NCI-H82 (cell line): ENCODE measurements at regions not wholly inside any gene's neighbourhood (a gene's known extent, or its start where the extent isn't known, plus 50 kb on each side); places are given as distances from the start of the nearest gene placed in this dataset.
"Not testable (repeated sequence)": the region's sequence is repeated elsewhere in the genome, so short reads cannot be mapped to it uniquely, and the experiment has no call there.

Experiments
- DNase-seq: peaks from one replicate; lab custom pipeline; 2025; lab: John Stamatoyannopoulos, UW

DNA sequence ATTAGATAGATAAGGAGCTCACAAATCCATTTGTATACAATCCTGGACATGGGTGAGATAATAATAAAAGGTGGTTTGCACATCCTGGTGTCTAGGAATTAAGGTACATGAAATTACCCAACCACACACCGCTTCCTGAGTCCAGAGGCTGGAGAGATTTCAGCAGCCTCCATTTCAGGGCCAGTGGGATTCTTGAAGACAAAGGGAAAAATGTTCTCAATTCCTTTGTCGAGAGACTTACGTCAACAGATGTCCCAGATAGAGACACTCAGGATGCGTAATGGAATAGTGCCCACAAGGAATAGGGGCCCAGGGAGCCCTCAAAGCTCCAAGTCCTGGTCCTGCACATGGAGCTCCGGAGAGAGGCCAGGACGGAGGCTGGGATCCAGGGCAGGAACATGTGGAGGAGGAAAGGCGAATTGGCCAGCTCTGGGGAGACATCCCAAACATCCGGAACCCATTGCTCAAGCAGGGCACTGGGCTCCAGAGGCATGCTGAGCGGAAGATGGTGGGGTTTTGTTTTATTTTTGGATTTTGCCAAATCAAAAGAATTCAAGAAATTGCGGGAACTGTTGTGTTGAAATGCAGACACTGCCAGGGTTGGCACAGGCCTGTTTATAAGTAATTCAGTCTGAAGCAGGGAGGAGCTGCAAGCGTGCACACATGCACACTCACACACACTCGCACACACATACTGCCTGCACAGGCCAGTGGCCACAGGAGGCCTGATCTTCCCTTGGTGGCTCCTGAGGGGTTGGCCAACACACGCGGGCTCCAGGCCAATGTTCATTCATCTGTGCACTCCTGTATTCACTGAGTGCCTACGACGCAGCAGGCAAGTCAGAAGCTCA, 97.2 kb downstream of the NOG start:
- no peak for DNase-seq

DNA sequence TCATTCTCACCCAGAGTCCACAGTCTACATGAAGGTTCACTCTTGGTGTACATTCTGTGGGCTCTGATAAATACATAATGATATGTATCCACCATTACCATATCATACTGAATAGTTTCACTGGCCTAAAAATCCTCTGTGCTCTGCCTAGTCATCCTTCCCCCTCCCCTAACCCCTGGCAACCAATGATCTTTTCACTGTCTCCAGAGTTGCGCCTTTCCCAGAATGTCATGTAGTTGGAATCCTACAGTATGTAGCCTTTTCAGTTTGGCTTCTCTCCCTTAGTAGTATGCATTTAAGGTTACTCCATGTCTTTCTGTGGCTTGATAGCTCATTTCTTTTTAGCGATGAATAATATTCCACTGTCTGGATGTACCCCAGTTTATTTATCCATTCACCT, 101.3 kb downstream of the NOG start:
- no peak for DNase-seq

- DNase-seq: no peak
Measured at GRCh38 chr17:56697190-56697589, 103.7 kb downstream of the NOG start.

GRCh38 chr17:56699186-56699894, 105.8 kb downstream of the NOG start:
- peak; percentile 12 for DNase-seq

GRCh38 chr17:56700919-56701420, 107.5 kb downstream of the NOG start:
- peak; percentile 23 for DNase-seq

DNA sequence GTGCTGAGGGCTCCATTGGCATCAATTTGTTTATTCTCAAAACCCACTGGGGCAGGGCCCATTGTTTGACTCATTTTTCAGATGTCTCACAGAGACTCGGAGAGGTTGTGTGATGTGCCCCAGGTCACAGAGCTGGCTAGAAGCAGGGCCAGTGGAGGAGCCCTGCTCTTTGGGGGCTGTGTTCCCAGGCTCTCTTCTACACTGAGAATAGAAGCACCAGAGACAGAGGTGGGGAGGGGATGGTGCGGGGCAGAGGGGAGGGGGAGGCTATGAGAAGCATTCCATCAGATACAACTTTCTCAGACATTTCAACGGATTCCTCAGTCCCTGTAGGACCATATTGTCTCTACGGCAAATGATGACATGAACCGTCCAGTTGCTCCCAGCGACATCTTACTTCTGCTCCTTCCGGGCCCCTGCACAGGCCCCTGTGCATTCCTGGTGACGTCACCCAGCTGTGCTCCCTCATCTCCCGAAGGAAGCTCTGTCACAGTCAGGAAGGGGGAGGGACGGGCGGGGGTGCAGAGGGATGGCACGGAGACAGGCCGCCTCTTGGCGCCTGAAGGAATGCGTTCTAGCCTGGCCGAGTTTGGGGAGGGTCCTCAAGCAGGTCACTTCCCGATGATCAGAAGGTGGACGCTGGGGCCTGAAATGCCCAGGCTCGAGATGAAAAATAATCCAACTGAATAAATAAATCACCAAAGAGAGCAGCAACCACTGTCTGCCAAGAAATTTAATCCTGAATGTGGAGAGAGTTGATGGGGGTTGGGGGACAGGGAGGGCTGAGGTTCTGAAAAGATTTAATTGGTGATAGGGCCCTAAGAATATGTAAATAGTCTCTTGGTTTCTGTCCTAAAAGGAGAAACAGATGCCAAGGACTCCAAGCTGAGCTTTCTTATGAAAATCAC, 114.1 kb downstream of the NOG start:
- no peak for DNase-seq

GRCh38 chr17:56708220-56708558, 114.7 kb downstream of the NOG start:
- no peak for DNase-seq

DNA sequence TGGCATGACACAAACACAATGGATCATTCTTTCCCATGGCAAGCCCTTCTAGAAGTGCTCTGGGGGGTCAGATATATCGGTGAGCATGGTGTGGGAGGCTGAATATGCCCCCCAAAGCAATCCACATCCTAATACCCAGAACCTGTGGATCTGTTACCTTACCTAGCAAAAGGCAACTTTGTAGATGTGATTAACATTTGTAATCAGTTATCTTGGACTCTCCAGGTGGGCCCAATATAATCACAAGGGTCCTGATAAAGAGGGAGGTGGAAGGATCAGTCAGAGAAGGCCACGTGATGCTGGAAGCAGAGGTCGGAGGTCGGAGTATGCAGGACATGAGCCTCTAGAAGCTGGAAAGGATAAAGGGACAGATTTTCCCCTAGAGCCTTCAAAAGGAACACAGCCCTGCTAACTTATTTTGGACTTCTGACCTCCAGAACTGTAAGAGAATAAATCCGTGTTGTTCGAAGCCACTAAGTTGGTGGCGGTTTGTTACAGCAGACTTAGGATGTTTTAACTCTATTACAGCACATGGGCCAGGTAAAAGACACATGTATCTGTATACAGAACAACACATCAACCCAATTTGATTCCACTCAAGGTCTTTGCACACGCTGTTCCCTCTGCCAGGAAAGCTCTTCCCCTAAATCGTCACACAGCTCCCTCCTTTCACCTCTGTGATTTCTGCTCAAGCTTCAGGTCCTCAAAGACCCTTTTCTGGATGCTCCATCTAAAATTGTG, 115.3 kb downstream of the NOG start:
- no peak for DNase-seq

DNA sequence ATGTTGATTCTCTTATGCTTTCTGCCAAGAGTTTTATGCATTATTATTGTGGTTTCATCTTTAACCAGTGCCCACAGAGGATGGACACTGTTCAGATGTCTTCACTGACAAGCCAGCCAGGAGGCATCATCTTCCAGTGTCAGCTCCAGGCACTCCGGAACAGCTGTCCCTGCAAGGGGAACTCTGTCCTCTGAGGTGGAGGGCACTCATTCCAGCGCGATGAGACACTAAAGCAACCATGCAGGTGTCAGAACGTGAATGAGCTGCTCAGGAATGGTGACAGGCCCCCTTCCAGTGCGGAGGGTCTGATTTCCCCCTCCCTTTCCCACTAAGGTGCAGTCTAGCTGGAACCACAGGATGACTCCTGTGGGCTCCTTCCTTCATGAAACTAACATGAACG, 117.5 kb downstream of the NOG start:
- peak; percentile 7 for DNase-seq

- DNase-seq: peak; percentile 95
Measured at GRCh38 chr17:56715613-56716357, 117.9 kb downstream of the C17orf67 start.

GRCh38 chr17:56717471-56717870, 116.2 kb downstream of the C17orf67 start:
- DNase-seq: no peak

- no peak for DNase-seq
Measured at GRCh38 chr17:56718515-56718914, 115.2 kb downstream of the C17orf67 start.

- no peak for DNase-seq
Measured at GRCh38 chr17:56723421-56723820, 110.3 kb downstream of the C17orf67 start.

GRCh38 chr17:56724664-56725063, 109.1 kb downstream of the C17orf67 start:
- no peak for DNase-seq

DNA sequence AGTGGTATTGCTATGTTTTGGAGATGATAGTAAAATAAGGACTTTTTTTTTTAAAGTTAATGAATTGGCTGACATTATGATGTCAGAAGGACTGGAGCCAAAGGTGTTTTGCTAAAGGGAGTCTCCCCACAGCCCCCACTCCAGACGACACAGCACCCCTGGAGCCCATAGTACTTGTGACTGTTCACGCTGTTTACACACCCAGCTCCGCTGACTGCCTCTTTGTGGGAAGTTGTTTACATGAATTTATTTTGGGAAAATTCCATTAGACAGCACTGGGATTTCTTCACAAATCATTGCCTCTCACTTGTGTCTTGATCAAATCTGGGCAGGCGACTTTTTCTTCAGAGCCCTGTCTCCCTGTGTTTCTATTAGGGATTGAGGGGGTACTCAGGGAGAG, 108.6 kb downstream of the C17orf67 start:
- DNase-seq: no peak

DNA sequence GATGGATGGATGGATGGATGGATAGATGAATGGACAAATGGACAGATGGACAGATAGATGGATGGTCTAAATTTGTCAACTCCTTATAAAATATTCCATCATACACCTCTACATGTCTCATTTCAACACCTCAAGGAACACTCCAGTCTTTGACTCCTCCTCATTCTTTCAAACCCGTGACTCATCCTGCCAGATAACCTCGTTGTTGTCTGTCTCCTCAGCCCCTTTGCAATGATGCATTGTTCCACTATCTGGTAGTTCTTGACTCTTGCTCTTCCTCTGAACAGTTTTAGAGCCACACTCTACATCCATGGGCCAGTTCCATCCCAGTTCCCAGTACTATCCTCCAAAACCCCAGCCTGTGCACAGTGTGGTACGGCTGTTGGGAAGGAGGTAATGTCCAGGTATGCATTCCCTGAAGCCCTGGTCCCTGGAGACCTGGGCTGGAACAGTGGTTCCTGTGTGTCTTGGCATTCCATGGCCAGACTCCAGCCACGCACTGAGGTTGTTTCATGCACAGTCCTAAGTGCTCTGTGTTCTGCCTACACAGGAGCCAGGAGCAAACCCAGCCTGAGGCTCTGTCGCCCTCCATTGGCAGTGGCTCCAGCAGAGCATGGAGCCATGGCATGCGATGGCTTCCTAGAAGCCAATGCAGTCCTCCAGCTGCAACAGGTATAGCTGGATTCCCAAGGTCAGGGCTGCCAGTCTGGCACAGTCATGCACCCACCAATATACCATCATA, 105.7 kb downstream of the C17orf67 start:
- DNase-seq: no peak

- DNase-seq: not testable (repeated sequence)
Measured at GRCh38 chr17:56731096-56731495, 102.6 kb downstream of the C17orf67 start.

DNA sequence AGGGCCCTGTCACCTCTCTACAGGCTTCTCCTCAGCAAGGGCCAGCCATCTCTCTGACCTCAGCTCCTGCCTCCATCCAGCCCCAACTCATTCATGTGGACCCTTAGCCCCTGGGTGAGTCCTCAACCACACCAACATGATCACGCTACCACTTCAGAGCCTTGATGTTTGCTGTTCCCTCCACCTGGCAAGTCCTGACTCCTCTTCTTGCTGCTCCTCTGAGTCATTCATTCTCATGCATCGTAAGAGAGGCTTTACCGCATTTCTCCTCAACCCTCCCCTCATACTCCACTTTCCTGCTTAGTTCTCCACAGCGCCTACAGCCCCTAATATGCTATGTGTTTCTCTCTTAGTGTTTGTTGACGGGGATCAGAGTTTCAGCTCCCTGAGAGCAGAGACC, 99.9 kb downstream of the C17orf67 start:
- DNase-seq: no peak

- DNase-seq: no peak
Measured at GRCh38 chr17:56735842-56736241, 97.9 kb downstream of the C17orf67 start.
